Erythroblast (primary cell): ENCODE measurements at regions not wholly inside any gene's neighbourhood (a gene's known extent, or its start where the extent isn't known, plus 50 kb on each side); places are given as distances from the start of the nearest gene placed in this dataset.

Experiments
- DNase-seq, 2 experiments: peaks; one replicate each; lab custom pipeline; 2025; lab: John Stamatoyannopoulos, UW
- GATA1 ChIP-seq: IDR thresholded peaks from 2 replicates; pipeline ENCODE4 v1.6.1; 2011; ENCODE audit warnings: low read depth, mild to moderate bottlenecking, control low read depth, low read length, moderate library complexity
- POLR2A ChIP-seq: IDR thresholded peaks from 2 replicates; pipeline ENCODE4 v1.6.1; 2011; ENCODE audit warnings: mild to moderate bottlenecking, low read length

DNA sequence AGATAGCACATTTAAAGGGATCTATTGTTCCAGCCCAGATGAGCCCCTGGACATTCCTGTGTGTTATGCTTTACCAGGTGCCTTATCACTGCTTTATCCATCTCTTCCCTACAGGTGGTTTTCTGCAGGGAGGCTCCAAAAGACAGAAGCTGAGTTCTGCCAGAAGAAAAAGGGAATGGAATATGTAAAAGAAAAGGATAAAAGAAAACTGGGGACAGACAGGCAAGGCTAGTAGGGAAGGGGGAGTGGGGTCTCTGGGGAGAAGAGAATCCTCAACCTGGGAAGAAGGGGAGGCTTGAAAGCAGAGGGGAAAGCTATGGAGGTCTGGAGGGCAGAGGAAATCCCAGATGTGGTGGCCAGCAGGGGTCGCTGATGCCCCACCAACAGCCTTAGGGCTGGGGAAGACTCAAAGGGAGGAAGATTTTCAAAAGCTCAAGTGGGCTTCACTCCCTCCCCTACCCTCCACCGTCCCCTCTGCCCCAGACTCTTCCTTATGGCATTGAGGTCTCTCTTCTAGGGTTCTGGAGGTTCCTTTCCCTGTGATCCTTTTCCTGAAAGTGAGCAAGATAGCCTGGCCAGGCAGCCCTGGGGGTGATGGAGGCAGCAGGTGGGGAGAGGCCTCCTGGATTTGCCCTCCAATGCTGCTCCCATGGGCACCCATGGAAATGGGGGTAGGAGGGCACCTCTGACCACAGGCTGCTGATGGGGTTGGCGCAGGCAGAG, 178.1 kb upstream of the PKDCC start:
- no peak for TF ChIP-seq GATA1
- TF ChIP-seq POLR2A, result no peak
- peak; percentile 58 to 83 for DNase-seq

DNA sequence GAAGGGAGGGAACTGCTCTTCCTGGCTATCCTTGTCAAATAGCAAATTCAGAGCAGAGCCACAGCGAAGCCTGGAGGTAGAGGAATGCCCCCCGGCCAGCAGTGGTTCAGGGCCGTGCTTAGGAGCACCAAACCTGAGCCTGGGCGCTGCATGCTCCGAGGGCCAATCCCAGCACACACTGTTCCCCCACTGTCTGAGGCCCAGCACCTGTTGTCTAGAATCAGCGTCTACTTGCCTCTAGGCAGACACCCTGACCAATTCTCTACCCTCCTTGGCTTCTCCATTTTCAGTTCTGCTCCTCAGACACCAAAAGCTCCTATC, 177.6 kb upstream of the PKDCC start:
- no peak for DNase-seq
- no peak for TF ChIP-seq GATA1
- TF ChIP-seq POLR2A, result no peak

- DNase-seq, result no peak
These were observed 176.7 kb upstream of the PKDCC start for GRCh38 chr2:41871080-41871479.

DNA sequence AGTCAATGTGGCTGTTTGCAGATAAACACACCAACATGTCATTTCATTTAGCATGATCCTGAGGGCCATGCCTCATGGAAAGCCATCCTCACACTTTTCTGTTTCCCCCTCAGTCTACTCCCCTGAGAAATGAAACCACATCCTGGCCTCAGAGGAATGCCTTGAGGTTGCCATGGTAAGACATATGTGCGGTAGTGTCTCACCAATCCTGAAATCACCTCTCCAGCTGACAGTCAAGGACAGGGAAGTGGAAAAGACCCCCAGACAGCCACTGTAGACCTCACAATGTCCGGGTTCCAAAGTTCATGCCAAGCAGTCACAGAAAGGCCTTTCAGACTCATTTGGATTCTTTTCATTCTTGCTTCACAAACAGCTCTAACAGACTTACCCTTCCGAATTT, 175.2 kb upstream of the PKDCC start:
- TF ChIP-seq GATA1 (no peak), POLR2A (no peak)
- no peak for DNase-seq

More at GRCh38 chr2:41871080-41871479, 176.7 kb upstream of the PKDCC start:
- no peak for TF ChIP-seq POLR2A
- no peak for TF ChIP-seq GATA1

DNA sequence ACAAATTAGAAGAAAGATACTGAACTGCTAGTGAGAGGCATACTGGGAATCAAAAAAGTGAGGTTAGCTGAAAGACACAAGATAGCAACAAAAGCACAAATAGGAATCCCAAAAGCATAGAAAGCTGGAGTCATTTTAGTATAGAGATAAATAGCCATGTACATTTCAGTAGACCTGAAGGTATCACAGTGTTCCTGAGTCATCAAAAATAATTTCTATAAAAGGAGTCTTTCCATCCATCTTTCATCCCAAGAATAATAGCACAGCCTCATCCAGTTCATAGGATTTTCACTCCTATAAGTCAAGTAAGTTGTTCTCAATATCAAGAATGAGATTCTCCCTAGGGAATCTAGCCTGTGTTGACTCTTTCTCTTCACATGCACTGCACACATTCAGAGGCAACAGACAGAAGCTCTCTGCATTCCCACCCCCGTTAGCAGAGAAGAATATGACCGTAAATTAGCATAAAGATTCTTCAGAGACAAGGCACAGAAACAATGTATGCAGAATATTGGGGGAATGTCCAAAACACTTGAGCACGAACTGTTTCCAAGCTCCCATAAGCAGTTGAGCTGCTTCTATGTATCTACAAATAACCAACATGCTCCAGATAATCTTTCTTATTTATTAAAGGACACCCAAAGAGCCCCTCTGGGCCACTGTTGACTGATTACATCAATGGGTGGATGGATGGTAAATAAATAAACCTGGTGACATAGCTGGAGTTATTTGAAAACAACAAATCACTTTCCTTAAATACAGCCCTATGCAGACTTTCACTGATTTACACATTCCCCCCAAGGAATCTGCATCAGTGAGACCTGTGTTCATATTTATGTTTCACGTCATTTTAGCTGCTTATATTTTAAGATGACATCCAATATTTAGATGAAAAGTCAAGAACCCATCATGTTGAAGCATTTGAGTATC, 174.5 kb upstream of the PKDCC start:
- DNase-seq, result no peak
- TF ChIP-seq GATA1 (no peak), POLR2A (no peak)

DNA sequence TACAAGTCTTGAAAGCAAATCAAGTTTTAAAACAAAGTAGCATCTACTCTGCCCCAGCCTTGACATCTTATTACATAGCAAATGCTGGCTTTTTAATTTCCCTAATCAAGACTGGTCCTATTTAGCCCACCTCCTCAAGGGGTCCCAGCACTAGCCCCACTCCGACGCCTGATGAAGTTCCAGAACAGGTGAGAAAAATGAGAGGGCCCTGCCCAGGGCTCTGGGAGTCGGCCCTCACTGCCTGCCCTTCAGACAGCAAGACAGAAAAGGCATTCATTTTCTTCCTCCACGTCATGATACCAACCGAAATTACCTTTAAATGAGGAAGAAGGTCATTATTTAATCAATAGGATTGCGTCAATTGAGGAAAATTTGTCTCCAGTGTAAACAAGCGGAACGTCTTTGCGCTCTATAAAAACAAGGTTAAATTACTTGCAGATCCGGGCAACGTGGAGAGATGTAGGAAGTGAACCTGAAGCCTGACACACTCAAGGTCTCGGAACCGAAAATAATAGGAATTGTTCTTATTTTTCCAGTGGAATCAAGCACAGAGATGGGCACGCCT, 170.6 kb upstream of the PKDCC start:
- DNase-seq, result no peak
- no peak for TF ChIP-seq GATA1
- no peak for TF ChIP-seq POLR2A

DNA sequence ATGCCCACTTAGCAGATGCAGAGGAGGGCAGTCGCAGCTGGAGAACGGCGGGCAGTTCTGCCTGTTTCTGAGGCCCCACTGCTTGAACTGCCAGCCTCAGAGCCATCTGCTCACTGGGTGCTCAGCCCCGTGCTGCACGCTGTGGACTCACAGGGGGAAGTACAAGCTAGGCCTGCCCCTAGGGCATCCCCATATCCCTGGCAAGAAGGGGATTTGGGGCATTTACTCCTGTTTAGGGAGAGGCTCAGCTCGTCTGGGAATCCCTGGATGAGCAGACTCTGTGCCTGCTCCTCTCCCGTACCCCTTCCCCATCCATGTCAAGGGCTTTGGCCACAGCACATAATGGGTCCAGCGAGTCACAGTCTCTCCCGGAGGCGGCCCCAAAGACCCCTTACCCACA, 169.8 kb upstream of the PKDCC start:
- no peak for DNase-seq
- TF ChIP-seq GATA1 (no peak), POLR2A (no peak)

- no peak for TF ChIP-seq POLR2A
- TF ChIP-seq GATA1, result no peak
- no peak for DNase-seq
These were observed 169.0 kb upstream of the PKDCC start for GRCh38 chr2:41878716-41879234.

GRCh38 chr2:41879235-41879916, 168.4 kb upstream of the PKDCC start:
- no peak for TF ChIP-seq POLR2A
- no peak for TF ChIP-seq GATA1
- no peak for DNase-seq

GRCh38 chr2:41880561-41881243, 167.1 kb upstream of the PKDCC start:
- no peak for DNase-seq
- TF ChIP-seq POLR2A, result no peak
- TF ChIP-seq GATA1, result no peak

GRCh38 chr2:41881249-41881648, 166.6 kb upstream of the PKDCC start:
- TF ChIP-seq POLR2A (no peak), GATA1 (no peak)
- no peak for DNase-seq

- TF ChIP-seq POLR2A, result no peak
- no peak for TF ChIP-seq GATA1
These were observed 163.1 kb upstream of the PKDCC start for GRCh38 chr2:41884718-41885117.

More at GRCh38 chr2:41884718-41885117, 163.1 kb upstream of the PKDCC start:
- DNase-seq, result no peak
